GM12864 (cell line): ENCODE measurements at regions not wholly inside any gene's neighbourhood (a gene's known extent, or its start where the extent isn't known, plus 50 kb on each side); places are given as distances from the start of the nearest gene placed in this dataset.

ENCODE experiments used
- DNase-seq: peaks from one replicate; pipeline ENCODE4 v3.0.0-alpha.2; 2011; ENCODE audit warnings: low read depth
- H3K4me3 ChIP-seq: 2 replicates; pipeline ENCODE4 v1.5.1; 2011; ENCODE audit warnings: mild to moderate bottlenecking, low read depth, low read length, control low read depth
- TF ChIP-seq, protein P1 (sequence below): IDR thresholded peaks from 2 replicates; pipeline ENCODE4 v1.5.1; 2011; ENCODE audit warnings: low read depth, mild to moderate bottlenecking, moderate library complexity, low read length, control low read depth, inconsistent platforms; ENCODE audit errors: missing control alignments

DNA sequence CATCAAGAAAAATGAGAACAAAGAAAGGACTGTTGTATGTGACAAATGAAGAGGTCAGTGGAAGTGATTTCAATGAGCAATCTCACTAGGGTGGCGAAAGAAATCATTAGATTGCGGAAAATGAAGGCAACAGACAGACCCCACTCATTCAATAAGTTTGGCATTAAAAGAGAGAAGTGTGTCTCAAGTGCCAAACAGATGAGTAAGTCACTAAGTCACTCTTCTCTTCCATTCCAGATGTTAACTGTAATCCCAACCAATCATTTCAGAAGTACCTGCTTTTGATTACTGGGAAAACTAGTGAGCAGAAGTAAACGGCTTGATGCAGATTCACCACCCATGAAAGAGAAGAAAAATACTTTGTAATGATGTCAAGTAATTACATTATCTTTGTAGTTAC, 144.3 kb upstream of the PRMT6 start:
- H3K4me3 ChIP-seq = no peak overlapping the region
- DNase-seq = no peak
- TF ChIP-seq, protein P1, sequence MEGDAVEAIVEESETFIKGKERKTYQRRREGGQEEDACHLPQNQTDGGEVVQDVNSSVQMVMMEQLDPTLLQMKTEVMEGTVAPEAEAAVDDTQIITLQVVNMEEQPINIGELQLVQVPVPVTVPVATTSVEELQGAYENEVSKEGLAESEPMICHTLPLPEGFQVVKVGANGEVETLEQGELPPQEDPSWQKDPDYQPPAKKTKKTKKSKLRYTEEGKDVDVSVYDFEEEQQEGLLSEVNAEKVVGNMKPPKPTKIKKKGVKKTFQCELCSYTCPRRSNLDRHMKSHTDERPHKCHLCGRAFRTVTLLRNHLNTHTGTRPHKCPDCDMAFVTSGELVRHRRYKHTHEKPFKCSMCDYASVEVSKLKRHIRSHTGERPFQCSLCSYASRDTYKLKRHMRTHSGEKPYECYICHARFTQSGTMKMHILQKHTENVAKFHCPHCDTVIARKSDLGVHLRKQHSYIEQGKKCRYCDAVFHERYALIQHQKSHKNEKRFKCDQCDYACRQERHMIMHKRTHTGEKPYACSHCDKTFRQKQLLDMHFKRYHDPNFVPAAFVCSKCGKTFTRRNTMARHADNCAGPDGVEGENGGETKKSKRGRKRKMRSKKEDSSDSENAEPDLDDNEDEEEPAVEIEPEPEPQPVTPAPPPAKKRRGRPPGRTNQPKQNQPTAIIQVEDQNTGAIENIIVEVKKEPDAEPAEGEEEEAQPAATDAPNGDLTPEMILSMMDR = no peak

DNA sequence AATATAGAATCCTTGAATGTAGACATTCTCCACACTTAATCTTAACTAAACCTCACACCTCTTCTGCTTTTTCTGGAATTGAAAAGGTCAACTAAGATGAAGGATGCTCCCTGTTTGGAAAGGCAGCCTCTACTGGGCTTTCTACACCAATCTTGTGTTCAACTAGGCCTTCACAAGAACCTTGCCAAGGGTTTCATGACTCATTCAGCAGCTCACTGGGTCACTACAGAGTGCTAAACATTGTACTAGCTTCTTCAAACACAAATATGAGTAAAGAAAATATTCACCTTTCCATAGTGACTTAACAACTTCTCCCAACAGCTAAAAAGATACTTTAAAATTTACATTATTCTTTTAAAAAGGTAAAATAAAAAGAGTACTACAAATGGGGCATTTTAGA, 135.3 kb upstream of the PRMT6 start:
- TF ChIP-seq, protein P1 = no peak
- no peak overlapping the region for H3K4me3 ChIP-seq
- DNase-seq = no peak

DNA sequence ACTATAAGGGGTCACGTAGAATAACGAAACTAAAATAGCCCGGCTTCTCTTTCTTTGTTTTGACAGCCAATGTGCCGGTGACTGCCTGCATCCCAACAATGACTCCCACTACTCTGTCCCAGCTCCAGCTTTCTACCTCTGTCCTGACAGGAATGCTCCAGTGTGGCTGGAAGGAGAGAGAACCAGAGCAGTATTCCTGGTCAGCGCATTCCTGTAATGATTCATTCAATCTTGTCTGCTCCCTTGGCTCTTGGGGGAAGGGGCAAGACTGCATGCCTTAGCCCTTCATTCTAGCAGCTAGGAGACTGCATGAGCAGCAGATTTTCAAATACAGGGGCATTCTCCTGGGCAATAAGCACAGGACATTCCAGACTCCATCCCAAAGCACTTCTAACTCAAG, 132.1 kb upstream of the PRMT6 start:
- H3K4me3 ChIP-seq = no peak overlapping the region
- DNase-seq = no peak
- TF ChIP-seq, protein P1 = no peak

DNA sequence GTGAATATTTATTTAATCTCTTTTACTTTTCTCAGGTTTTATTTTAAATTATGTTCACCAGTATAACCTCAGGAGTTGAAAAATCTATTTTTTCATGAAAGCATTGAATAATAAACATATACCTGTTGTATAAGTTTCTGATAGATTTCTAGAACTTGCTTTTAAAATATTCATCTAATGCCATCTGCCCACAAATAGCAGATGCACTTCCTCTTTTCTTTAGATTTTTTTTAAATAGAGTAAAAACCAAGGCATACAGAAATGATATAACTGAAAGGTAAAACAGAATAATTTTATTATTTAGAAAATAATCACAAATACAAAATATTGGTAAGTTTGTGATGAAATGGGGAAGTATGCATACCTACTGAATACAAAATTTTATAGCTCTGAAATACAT, 130.7 kb upstream of the PRMT6 start:
- DNase-seq = no peak
- H3K4me3 ChIP-seq = no peak overlapping the region
- TF ChIP-seq, protein P1 = no peak

DNA sequence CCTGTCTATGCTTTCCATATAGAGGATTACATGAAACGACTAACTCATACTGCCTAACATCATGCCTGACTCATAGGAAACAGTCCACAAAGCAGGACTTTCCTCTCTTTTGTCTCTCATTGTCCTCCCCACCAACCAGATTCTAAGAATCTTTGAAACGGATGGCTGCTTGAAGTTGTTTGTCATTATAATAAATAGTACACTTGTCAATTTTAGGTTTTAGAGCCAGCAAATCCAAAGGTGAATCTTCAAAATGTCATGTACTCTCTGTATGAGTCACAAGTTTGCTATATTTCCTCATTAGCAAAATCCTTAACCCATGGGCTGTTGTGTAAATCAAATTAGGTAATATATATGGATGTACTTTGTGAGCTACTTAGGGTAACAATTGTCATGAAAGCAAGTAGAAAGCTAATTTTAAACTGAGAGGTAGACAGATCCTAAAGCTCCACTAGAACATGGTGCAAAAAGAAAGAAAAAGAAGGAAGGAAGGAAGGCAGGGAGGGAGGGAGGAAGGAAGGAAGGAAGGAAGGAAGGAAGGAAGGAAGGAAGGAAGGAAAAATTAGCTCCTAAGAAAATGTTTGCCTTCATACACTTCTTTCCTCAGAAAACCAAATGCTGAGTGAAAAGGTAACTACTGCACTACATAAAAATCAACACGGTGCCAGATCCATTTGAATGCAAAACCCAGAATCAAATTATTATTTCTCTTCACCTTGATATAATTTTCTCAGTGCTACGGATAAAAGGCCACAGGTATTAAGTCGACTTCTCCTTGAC, 129.5 kb upstream of the PRMT6 start:
- H3K4me3 ChIP-seq = no peak overlapping the region
- DNase-seq = no peak
- TF ChIP-seq, protein P1 = no peak

DNA sequence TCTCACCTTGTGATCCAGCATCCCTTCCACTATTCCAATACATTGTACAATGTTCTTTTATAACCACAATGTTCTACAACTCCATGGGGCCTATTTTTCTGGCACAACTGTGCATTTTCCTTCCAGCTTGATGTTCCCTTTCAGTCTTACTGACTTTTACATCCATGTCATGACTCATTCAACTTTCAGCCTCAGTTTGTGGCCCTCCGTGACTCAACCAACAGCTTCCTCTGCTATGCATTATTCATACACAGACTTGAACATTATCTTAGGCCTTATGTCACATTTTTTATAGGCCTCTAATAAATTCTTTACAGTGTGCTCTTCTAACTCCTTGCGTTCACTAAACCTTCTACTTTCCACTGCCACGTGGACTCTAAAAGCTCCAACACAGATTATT, 119.4 kb upstream of the PRMT6 start:
- TF ChIP-seq, protein P1 = no peak
- H3K4me3 ChIP-seq = no peak overlapping the region
- no peak for DNase-seq

DNA sequence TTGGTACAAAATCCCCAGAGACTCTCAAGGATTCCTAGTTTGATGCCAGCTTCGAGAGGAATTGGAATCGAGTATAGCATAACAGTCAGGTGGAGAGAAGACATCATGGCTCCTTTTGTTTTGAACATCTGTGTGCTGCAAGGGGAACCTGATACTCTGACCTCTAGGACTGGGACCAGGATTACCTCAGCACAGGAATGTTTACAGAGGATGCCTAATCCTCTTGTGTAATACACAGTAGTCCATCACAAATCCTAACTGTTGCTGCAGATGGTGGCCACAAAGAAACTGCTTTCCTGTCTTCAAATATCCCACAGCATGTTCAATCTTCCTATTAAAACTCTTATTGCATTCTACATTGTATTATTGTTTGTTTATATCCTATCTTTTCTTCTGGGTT, 111.8 kb upstream of the PRMT6 start:
- no peak for DNase-seq
- no peak overlapping the region for H3K4me3 ChIP-seq
- TF ChIP-seq, protein P1 = no peak
